IMR-90 (cell line): ENCODE measurements at regions not wholly inside any gene's neighbourhood (a gene's known extent, or its start where the extent isn't known, plus 50 kb on each side); places are given as distances from the start of the nearest gene placed in this dataset.

Experiments
- BHLHE40 ChIP-seq: fragments of 150-350 bp; IDR thresholded peaks from 2 replicates; pipeline ENCODE4 v1.6.1; 2016; ENCODE audit warnings: mild to moderate bottlenecking, low read depth, low read length
- CEBPB ChIP-seq: IDR thresholded peaks from 2 replicates; pipeline ENCODE4 v1.6.1; 2012; ENCODE audit warnings: low read depth, low read length, improper control_type of control experiment
- FOS ChIP-seq: fragments of 150-350 bp; IDR thresholded peaks from 2 replicates; pipeline ENCODE4 v1.6.1; 2016; ENCODE audit warnings: low read depth, low read length
- MAFK ChIP-seq: IDR thresholded peaks from 2 replicates; pipeline ENCODE4 v1.6.1; 2012; ENCODE audit warnings: low read depth, low read length, improper control_type of control experiment
- MAZ ChIP-seq: IDR thresholded peaks from 2 replicates; pipeline ENCODE4 v1.6.1; 2012; ENCODE audit warnings: low read depth, mild to moderate bottlenecking, low read length, improper control_type of control experiment, moderate library complexity, borderline replicate concordance
- MXI1 ChIP-seq: IDR thresholded peaks from 2 replicates; pipeline ENCODE4 v1.6.1; 2012; ENCODE audit warnings: low read depth, mild to moderate bottlenecking, low read length, moderate library complexity, borderline replicate concordance
- POLR2A ChIP-seq: IDR thresholded peaks from 2 replicates; pipeline ENCODE4 v1.6.1; 2012; ENCODE audit warnings: mild to moderate bottlenecking, low read depth, low read length
- RAD21 ChIP-seq: IDR thresholded peaks from 2 replicates; pipeline ENCODE4 v1.6.1; 2012; ENCODE audit warnings: low read length, improper control_type of control experiment
- RCOR1 ChIP-seq: IDR thresholded peaks from 2 replicates; pipeline ENCODE4 v1.6.1; 2012; ENCODE audit warnings: mild to moderate bottlenecking, low read length, improper control_type of control experiment; ENCODE audit not compliant: insufficient replicate concordance
- RFX5 ChIP-seq: IDR thresholded peaks from 2 replicates; pipeline ENCODE4 v1.8.0; 2012; ENCODE audit warnings: low read depth, mild to moderate bottlenecking, low read length, moderate library complexity
- SMC3 ChIP-seq: fragments of 150-350 bp; IDR thresholded peaks from 2 replicates; pipeline ENCODE4 v1.6.1; 2016; ENCODE audit warnings: low read depth, mild to moderate bottlenecking, antibody characterized with exemption, low read length, moderate library complexity
- TF ChIP-seq, protein P1 (sequence below): conservative IDR thresholded peaks from 2 replicates; pipeline ENCODE4 v1.5.1; 2012; ENCODE audit warnings: mild to moderate bottlenecking, low read depth, low read length, improper control_type of control experiment
- TF ChIP-seq, protein P2 (sequence below): fragments of 150-350 bp; IDR thresholded peaks from 2 replicates; pipeline ENCODE4 v1.6.1; 2016; ENCODE audit warnings: low read depth, mild to moderate bottlenecking, low read length, moderate library complexity, borderline replicate concordance
- TF ChIP-seq, protein P3 (sequence below): fragments of 150-350 bp; IDR thresholded peaks from 2 replicates; pipeline ENCODE4 v1.6.1; 2017; ENCODE audit warnings: mild to moderate bottlenecking, antibody characterized with exemption, low read length, low read depth

DNA sequence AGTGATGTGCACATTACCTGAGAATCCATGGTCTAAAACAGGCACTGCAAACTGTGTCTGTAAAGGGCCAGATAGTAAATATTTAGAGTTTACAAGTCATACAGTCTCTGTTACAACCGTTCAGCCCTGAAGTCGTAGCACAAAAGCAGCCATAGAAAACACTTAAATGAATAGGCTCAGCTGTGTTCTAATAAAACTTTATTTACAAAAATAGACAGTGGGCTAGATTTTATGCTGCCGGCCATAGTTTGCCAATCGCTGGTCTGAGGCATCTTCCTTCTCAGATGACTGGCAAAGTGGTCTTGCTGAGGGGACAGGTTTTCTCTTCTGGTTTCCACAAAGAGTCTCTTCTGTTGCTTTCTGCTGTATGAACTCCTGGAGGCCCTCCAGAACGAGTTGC, 121.7 kb downstream of the EMX2 start:
- TF ChIP-seq, protein P1, sequence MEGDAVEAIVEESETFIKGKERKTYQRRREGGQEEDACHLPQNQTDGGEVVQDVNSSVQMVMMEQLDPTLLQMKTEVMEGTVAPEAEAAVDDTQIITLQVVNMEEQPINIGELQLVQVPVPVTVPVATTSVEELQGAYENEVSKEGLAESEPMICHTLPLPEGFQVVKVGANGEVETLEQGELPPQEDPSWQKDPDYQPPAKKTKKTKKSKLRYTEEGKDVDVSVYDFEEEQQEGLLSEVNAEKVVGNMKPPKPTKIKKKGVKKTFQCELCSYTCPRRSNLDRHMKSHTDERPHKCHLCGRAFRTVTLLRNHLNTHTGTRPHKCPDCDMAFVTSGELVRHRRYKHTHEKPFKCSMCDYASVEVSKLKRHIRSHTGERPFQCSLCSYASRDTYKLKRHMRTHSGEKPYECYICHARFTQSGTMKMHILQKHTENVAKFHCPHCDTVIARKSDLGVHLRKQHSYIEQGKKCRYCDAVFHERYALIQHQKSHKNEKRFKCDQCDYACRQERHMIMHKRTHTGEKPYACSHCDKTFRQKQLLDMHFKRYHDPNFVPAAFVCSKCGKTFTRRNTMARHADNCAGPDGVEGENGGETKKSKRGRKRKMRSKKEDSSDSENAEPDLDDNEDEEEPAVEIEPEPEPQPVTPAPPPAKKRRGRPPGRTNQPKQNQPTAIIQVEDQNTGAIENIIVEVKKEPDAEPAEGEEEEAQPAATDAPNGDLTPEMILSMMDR, result no peak
- TF ChIP-seq BHLHE40 (no peak), POLR2A (no peak), RAD21 (no peak), CEBPB (no peak), FOS (no peak), MXI1 (no peak), MAFK (no peak), SMC3 (no peak), MAZ (no peak), RFX5 (no peak), RCOR1 (no peak)
- TF ChIP-seq, protein P2, sequence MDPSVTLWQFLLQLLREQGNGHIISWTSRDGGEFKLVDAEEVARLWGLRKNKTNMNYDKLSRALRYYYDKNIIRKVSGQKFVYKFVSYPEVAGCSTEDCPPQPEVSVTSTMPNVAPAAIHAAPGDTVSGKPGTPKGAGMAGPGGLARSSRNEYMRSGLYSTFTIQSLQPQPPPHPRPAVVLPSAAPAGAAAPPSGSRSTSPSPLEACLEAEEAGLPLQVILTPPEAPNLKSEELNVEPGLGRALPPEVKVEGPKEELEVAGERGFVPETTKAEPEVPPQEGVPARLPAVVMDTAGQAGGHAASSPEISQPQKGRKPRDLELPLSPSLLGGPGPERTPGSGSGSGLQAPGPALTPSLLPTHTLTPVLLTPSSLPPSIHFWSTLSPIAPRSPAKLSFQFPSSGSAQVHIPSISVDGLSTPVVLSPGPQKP, result no peak
- TF ChIP-seq, protein P3, sequence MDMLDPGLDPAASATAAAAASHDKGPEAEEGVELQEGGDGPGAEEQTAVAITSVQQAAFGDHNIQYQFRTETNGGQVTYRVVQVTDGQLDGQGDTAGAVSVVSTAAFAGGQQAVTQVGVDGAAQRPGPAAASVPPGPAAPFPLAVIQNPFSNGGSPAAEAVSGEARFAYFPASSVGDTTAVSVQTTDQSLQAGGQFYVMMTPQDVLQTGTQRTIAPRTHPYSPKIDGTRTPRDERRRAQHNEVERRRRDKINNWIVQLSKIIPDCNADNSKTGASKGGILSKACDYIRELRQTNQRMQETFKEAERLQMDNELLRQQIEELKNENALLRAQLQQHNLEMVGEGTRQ, result no peak
